HAP-1 (cell line): ENCODE measurements at regions not wholly inside any gene's neighbourhood (a gene's known extent, or its start where the extent isn't known, plus 50 kb on each side); places are given as distances from the start of the nearest gene placed in this dataset.
A peak's percentile ranks its signal among the peaks of the same experiment; 100 is the strongest.

Experiments used
- DNase-seq, 2 experiments: peaks; one replicate each; pipeline ENCODE4 v3.0.0-alpha.2; 2016 to 2020; ENCODE audit warnings: low spot score in 2 of 2
- H3K27me3 ChIP-seq: fragments of 250-450 bp; sonication (Bioruptor Pico); 2 replicates; pipeline ENCODE4 v1.5.1; 2020; ENCODE audit warnings: low read depth, mild to moderate bottlenecking, moderate library complexity
- H3K36me3 ChIP-seq: fragments of 250-450 bp; sonication (Bioruptor Pico); replicated peaks from 2 replicates; pipeline ENCODE4 v1.5.1; 2020; ENCODE audit warnings: mild to moderate bottlenecking
- H3K4me1 ChIP-seq: fragments of 250-450 bp; sonication (Bioruptor Pico); 2 replicates; pipeline ENCODE4 v1.5.1; 2020; ENCODE audit warnings: mild to moderate bottlenecking
- H3K4me3 ChIP-seq: fragments of 250-450 bp; sonication (Bioruptor Pico); 2 replicates; pipeline ENCODE4 v1.5.1; 2020; ENCODE audit warnings: mild to moderate bottlenecking, moderate library complexity
- H3K9me3 ChIP-seq: fragments of 250-450 bp; sonication (Bioruptor Pico); 2 replicates; pipeline ENCODE4 v1.5.1; 2020; ENCODE audit warnings: mild to moderate bottlenecking, moderate library complexity
- in situ Hi-C: fragments of 300-500 bp; cut with MboI; formaldehyde crosslinking; loops from 3 replicates; pipeline ENCODE4 v1.14.3; 2020; ENCODE audit warnings: low sequenced_read_pairs, inconsistent platforms, mixed read lengths

- no peak for DNase-seq
- Histone ChIP-seq H3K27me3 (no peaks in the 10 kb centered on the region), H3K4me3 (no peak overlapping the region), H3K9me3 (no peaks in the 10 kb centered on the region), H3K4me1 (no peaks in the 10 kb centered on the region), H3K36me3 (no peaks in the 10 kb centered on the region)
- in situ Hi-C loops: no loop called here
Observed at GRCh38 chr5:161235569-161235968, 311.0 kb downstream of the GABRB2 start.

- no peak overlapping the region for H3K4me3 ChIP-seq
- no peak for DNase-seq
- no peaks in the 10 kb centered on the region for H3K4me1 ChIP-seq
- H3K9me3 ChIP-seq: no peaks in the 10 kb centered on the region
- in situ Hi-C loops: no loop called here
- no peaks in the 10 kb centered on the region for H3K27me3 ChIP-seq
- no peaks in the 10 kb centered on the region for H3K36me3 ChIP-seq
Observed at GRCh38 chr5:161233553-161233952, 313.0 kb downstream of the GABRB2 start.

- Histone ChIP-seq H3K4me3 (no peak overlapping the region), H3K4me1 (no peaks in the 10 kb centered on the region), H3K27me3 (no peaks in the 10 kb centered on the region), H3K36me3 (no peaks in the 10 kb centered on the region), H3K9me3 (no peaks in the 10 kb centered on the region)
- no peak for DNase-seq
- in situ Hi-C loops: no loop called here
Observed at GRCh38 chr5:161230221-161230620, 316.3 kb downstream of the GABRB2 start.

DNA sequence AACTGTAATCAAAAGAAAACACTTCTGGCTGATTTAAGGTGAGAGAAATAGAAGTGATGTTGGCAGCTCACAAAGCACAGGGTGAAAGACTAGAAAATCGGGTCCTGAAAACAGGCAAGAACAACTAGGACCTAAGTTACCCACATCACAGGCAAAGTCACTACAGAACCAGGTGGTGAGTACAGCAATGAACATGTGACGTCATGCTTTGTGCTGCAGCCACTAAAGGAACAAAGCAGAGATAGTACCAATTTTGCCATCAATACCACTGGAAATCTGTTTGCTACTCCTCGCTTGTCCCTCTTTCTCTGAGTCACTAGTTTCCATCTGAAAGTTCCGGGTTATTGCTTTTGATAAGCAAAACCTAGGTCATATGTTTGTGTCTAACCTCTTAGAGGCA is 326.7 kb downstream of the GABRB2 start:
- no peaks in the 10 kb centered on the region for H3K36me3 ChIP-seq
- DNase-seq: no peak
- no peak overlapping the region for H3K4me3 ChIP-seq
- H3K4me1 ChIP-seq: no peaks in the 10 kb centered on the region
- in situ Hi-C loops: no loop called here
- H3K27me3 ChIP-seq: no peaks in the 10 kb centered on the region
- no peaks in the 10 kb centered on the region for H3K9me3 ChIP-seq

GRCh38 chr5:161216877-161217276 is 329.6 kb downstream of the GABRB2 start:
- no peaks in the 10 kb centered on the region for H3K4me1 ChIP-seq
- no peaks in the 10 kb centered on the region for H3K9me3 ChIP-seq
- H3K36me3 ChIP-seq: no peaks in the 10 kb centered on the region
- H3K27me3 ChIP-seq: no peaks in the 10 kb centered on the region
- H3K4me3 ChIP-seq: no peak overlapping the region
- in situ Hi-C loops: no loop called here
- DNase-seq: no peak

- DNase-seq: no peak
- Histone ChIP-seq H3K36me3 (no peaks in the 10 kb centered on the region), H3K4me1 (no peaks in the 10 kb centered on the region), H3K9me3 (no peaks in the 10 kb centered on the region), H3K27me3 (no peaks in the 10 kb centered on the region), H3K4me3 (no peak overlapping the region)
- in situ Hi-C loops: no loop called here
Observed at GRCh38 chr5:161212123-161212712, 334.3 kb downstream of the GABRB2 start.

- DNase-seq: no peak
- Histone ChIP-seq H3K27me3 (no peaks in the 10 kb centered on the region), H3K4me1 (no peaks in the 10 kb centered on the region), H3K9me3 (no peaks in the 10 kb centered on the region), H3K4me3 (no peak overlapping the region), H3K36me3 (no peaks in the 10 kb centered on the region)
- in situ Hi-C loops: no loop called here
Observed at GRCh38 chr5:161201558-161201957, 345.0 kb downstream of the GABRB2 start.

DNA sequence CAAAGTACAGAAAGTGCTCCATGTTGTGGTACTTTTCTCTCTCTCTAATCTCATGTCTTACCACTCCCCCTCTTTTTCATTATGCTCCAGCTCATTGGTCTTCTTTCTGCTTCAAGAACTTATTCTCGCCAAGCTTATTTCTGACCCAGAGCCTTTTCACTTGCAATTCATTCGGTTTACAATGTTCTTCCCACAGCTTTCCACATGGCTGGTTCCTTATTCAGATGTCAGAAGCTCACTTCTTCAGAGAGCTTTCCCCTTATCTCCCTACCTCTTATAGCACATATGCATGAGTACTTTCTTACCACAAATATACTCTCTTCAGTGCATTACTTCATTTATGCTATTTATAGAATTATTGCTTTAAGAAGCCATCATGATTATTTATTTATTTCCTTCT is 338.8 kb upstream of the ATP10B start:
- no peaks in the 10 kb centered on the region for H3K36me3 ChIP-seq
- H3K9me3 ChIP-seq: no peaks in the 10 kb centered on the region
- no peaks in the 10 kb centered on the region for H3K4me1 ChIP-seq
- in situ Hi-C loops: no loop called here
- H3K27me3 ChIP-seq: no peaks in the 10 kb centered on the region
- H3K4me3 ChIP-seq: no peak overlapping the region
- DNase-seq: no peak

DNA sequence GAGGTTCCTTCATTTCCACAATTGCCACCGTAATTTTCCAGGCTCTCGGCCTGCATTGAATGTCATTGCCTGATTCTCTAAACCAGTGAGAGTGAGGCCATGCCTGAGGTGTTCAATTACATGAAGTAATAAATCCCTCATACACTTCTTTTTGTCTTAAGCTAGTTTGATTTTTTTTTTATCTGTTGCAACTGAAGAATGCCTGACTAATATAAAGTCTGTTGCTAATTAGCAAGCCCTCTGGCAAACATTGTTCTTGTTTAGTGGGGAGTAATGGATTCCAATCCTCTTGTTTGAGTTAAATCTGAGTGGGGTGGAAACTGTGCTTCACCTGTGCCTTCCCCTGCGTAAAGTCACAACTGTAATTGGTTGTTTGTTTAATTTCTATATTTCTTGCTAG is 338.1 kb upstream of the ATP10B start:
- H3K9me3 ChIP-seq: no peaks in the 10 kb centered on the region
- in situ Hi-C loops: no loop called here
- no peaks in the 10 kb centered on the region for H3K4me1 ChIP-seq
- no peaks in the 10 kb centered on the region for H3K27me3 ChIP-seq
- H3K36me3 ChIP-seq: no peaks in the 10 kb centered on the region
- DNase-seq: no peak
- no peak overlapping the region for H3K4me3 ChIP-seq

GRCh38 chr5:161189452-161189851 is 337.4 kb upstream of the ATP10B start:
- Histone ChIP-seq H3K9me3 (no peaks in the 10 kb centered on the region), H3K36me3 (no peaks in the 10 kb centered on the region), H3K4me1 (no peaks in the 10 kb centered on the region), H3K4me3 (no peak overlapping the region), H3K27me3 (no peaks in the 10 kb centered on the region)
- DNase-seq: no peak
- in situ Hi-C loops: no loop called here

GRCh38 chr5:161183559-161183958 is 331.5 kb upstream of the ATP10B start:
- Histone ChIP-seq H3K36me3 (no peaks in the 10 kb centered on the region), H3K9me3 (no peaks in the 10 kb centered on the region), H3K4me3 (no peak overlapping the region), H3K4me1 (no peaks in the 10 kb centered on the region), H3K27me3 (no peaks in the 10 kb centered on the region)
- in situ Hi-C loops: no loop called here
- DNase-seq: no peak

DNA sequence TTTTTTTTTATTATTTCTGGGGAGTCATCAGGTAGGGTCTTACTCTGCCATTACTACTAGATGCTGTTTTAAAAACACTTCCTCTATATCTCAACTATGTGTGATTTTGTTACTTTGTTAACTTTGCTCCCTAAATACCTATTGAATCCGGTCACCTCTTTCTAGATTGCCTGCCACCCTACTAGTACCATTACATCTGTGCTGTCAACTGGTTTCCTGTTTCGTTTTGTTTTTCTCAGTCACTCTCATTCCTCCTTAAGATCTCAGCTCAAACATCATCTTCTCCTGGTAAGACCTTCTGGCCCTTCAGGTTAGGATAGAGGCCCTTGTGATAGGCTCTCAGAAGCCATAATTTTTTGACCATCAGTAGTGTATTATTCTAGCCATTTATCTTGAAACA is 324.2 kb upstream of the ATP10B start:
- H3K4me3 ChIP-seq: no peak overlapping the region
- in situ Hi-C loops: no loop called here
- H3K27me3 ChIP-seq: no peaks in the 10 kb centered on the region
- H3K36me3 ChIP-seq: no peaks in the 10 kb centered on the region
- no peaks in the 10 kb centered on the region for H3K4me1 ChIP-seq
- no peaks in the 10 kb centered on the region for H3K9me3 ChIP-seq
- no peak for DNase-seq

GRCh38 chr5:161169776-161170175 is 317.8 kb upstream of the ATP10B start:
- in situ Hi-C loops: no loop called here

GRCh38 chr5:161167016-161167767 is 315.2 kb upstream of the ATP10B start:
- no peaks in the 10 kb centered on the region for H3K4me1 ChIP-seq
- DNase-seq: peak in 1 of 2 experiments; percentile 11
- no peak overlapping the region for H3K4me3 ChIP-seq
- no peaks in the 10 kb centered on the region for H3K27me3 ChIP-seq
- H3K9me3 ChIP-seq: no peaks in the 10 kb centered on the region
- in situ Hi-C loops: no loop called here
- no peaks in the 10 kb centered on the region for H3K36me3 ChIP-seq

More at GRCh38 chr5:161169776-161170175, 317.8 kb upstream of the ATP10B start:
- Histone ChIP-seq H3K9me3 (no peaks in the 10 kb centered on the region), H3K27me3 (no peaks in the 10 kb centered on the region), H3K4me1 (no peaks in the 10 kb centered on the region), H3K4me3 (no peak overlapping the region), H3K36me3 (no peaks in the 10 kb centered on the region)
- DNase-seq: no peak
